Tibial nerve (tissue), 4 donors: ENCODE measurements at regions not wholly inside any gene's neighbourhood (a gene's known extent, or its start where the extent isn't known, plus 50 kb on each side); places are given as distances from the start of the nearest gene placed in this dataset.

Source experiments
- DNase-seq, 2 donors: peaks; one replicate each; pipeline ENCODE4 v3.0.0-alpha.2; 2019; ENCODE audit warnings: low spot score in 2 of 2
- H3K27ac ChIP-seq, 4 donors: fragments of 200-600 bp; sonication (generic) in 3 of 4; one replicate each; pipeline ENCODE4 v1.5.1; 2017 to 2019; ENCODE audit warnings: mild to moderate bottlenecking in 1 of 4
- H3K27me3 ChIP-seq, 2 donors: fragments of 200-600 bp; sonication (generic) in 1 of 2; one replicate each; pipeline versions ENCODE4 v1.5.1 to v1.6.0; 2017 to 2019
- H3K36me3 ChIP-seq, 3 donors: fragments of 200-600 bp; sonication (generic); one replicate each; pipeline ENCODE4 v1.5.1; 2018 to 2019
- H3K4me1 ChIP-seq, 4 donors: fragments of 200-600 bp; sonication (generic) in 3 of 4; one replicate each; pipeline ENCODE4 v1.5.1; 2017 to 2019
- H3K4me3 ChIP-seq, 4 donors: fragments of 200-600 bp; sonication (generic) in 3 of 4; one replicate each; pipeline ENCODE4 v1.5.1; 2017 to 2019; ENCODE audit warnings: mild to moderate bottlenecking in 1 of 4, moderate library complexity in 1 of 4
- H3K9me3 ChIP-seq, 4 donors: fragments of 200-600 bp; sonication (generic) in 3 of 4; one replicate each; pipeline ENCODE4 v1.5.1; 2017 to 2019
- EP300 ChIP-seq, 2 donors: sonication (generic); formaldehyde crosslinking; IDR thresholded peaks; one replicate each; pipeline ENCODE4 v1.6.1; 2017; ENCODE audit warnings: antibody characterized with exemption in 2 of 2, mild to moderate bottlenecking in 1 of 2
- POLR2A ChIP-seq, 2 donors: fragments of 450-650 bp; IDR thresholded peaks; one replicate each; pipeline ENCODE4 v1.6.1; 2017; ENCODE audit warnings: antibody characterized with exemption in 2 of 2, mild to moderate bottlenecking in 2 of 2, moderate library complexity in 2 of 2
- WGBS, 2 donors: methylation state at CpG; one replicate each; pipeline ENCODE4 v1.1.5; 2018; 5-methylcytosine and 5-hydroxymethylcytosine counted together
- TF ChIP-seq, protein P1 (sequence below), 5 experiments: fragments of 200-600 bp in 3 of 5; fragments of 450-650 bp in 2 of 5; sonication (generic) in 3 of 5; IDR thresholded peaks; one replicate each; pipeline ENCODE4 v1.5.1; 2016 to 2019; ENCODE audit warnings: antibody characterized with exemption in 5 of 5, mild to moderate bottlenecking in 3 of 5, moderate library complexity in 2 of 5

DNA sequence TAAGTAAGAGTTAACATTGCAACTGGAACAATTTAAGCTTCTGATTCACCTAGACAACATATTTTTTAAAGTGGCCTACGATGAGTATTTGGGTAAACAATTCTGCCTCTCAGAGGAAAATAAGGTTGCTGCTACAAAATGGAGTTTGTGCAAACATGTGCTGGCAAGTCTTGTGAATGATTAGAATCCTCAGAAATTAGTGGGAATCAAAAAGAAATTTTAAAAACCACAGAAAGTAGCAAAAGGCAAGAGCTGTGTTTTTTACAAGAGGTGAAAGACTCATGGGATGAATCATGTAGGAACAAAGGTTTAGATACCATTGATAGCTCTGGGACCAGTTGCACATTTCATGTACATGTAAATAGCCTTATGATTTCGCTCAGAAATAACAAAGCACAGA lies 561.6 kb downstream of the TAF11L14 start:
- Histone ChIP-seq H3K4me3 (no peak overlapping the region), H3K27me3 (no peaks in the 10 kb centered on the region), H3K4me1 (no peaks in the 10 kb centered on the region), H3K9me3 (peaks cover 0 to 18% (median 0%) of the 10 kb centered on the region in 4 donors), H3K36me3 (no peaks in the 10 kb centered on the region), H3K27ac (no peak overlapping the region)
- 56 to 62% methylated on average over 2 of the region's 2 CpGs for WGBS, 2 donors
- TF ChIP-seq POLR2A (IDR thresholded peaks at IDR 0.05) = no peak
- TF ChIP-seq, protein P1, sequence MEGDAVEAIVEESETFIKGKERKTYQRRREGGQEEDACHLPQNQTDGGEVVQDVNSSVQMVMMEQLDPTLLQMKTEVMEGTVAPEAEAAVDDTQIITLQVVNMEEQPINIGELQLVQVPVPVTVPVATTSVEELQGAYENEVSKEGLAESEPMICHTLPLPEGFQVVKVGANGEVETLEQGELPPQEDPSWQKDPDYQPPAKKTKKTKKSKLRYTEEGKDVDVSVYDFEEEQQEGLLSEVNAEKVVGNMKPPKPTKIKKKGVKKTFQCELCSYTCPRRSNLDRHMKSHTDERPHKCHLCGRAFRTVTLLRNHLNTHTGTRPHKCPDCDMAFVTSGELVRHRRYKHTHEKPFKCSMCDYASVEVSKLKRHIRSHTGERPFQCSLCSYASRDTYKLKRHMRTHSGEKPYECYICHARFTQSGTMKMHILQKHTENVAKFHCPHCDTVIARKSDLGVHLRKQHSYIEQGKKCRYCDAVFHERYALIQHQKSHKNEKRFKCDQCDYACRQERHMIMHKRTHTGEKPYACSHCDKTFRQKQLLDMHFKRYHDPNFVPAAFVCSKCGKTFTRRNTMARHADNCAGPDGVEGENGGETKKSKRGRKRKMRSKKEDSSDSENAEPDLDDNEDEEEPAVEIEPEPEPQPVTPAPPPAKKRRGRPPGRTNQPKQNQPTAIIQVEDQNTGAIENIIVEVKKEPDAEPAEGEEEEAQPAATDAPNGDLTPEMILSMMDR (IDR thresholded peaks at IDR 0.05) = no peak
- TF ChIP-seq EP300 (IDR thresholded peaks at IDR 0.05) = no peak
- no peak for DNase-seq

- Histone ChIP-seq H3K27ac (no peak overlapping the region), H3K4me1 (no peaks in the 10 kb centered on the region), H3K4me3 (no peak overlapping the region), H3K9me3 (peaks cover 0 to 16% (median 0%) of the 10 kb centered on the region in 4 donors), H3K27me3 (no peaks in the 10 kb centered on the region), H3K36me3 (no peaks in the 10 kb centered on the region)
- 63 to 84% methylated on average over 2 of the region's 2 CpGs for WGBS, 2 donors
- DNase-seq = no peak
- TF ChIP-seq POLR2A (IDR thresholded peaks at IDR 0.05) (no peak), EP300 (IDR thresholded peaks at IDR 0.05) (no peak)
- TF ChIP-seq, protein P1 (IDR thresholded peaks at IDR 0.05) = no peak
Measured at GRCh38 chr5:18197734-18198133, 563.5 kb downstream of the TAF11L14 start.

DNA sequence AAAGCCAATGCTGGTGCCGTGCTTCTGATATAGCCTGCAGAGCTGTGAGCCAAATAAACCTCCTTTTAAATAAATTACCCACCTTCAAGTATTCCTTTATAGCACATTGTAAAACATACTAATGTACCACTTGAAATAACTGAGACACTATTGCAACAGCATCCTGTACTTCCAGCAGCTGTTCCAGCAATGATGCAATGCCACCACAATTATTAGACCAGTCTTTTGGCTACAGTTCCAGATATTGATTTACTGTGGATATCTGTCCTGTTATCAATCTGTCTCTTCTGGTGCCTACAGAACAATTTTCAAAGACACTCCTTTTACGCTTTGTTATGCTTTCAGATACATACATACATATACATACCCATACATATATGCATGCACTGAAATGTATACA lies 567.9 kb downstream of the TAF11L14 start:
- no peak for DNase-seq
- Histone ChIP-seq H3K36me3 (no peaks in the 10 kb centered on the region), H3K4me1 (no peaks in the 10 kb centered on the region), H3K9me3 (peaks cover 0 to 21% (median 0%) of the 10 kb centered on the region in 4 donors), H3K4me3 (no peak overlapping the region), H3K27ac (no peak overlapping the region), H3K27me3 (no peaks in the 10 kb centered on the region)
- TF ChIP-seq EP300 (IDR thresholded peaks at IDR 0.05) (no peak), POLR2A (IDR thresholded peaks at IDR 0.05) (no peak)
- TF ChIP-seq, protein P1 (IDR thresholded peaks at IDR 0.05) = no peak
- 77 to 84% methylated on average over 2 of the region's 2 CpGs for WGBS, 2 donors

DNA sequence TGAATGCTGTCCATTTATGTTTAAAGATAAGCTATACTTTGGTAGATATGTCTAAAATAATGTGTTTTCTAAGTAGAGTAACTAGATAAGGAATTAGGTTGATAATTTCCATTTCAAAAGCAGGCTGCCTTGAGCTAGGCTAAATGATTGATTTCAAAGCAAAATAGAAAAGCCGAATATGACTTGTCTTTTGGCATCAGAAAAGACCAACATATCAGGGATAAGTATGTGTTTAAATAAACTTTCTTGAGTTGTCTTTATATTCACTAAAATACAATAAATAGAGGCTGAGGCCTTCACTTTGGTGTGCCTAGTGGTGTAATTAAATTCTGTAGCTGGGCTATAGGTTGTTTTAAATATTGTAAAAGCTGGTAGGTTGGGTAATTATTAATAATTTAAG lies 569.0 kb downstream of the TAF11L14 start:
- no peak for TF ChIP-seq POLR2A (IDR thresholded peaks at IDR 0.05)
- TF ChIP-seq EP300 (IDR thresholded peaks at IDR 0.05) = no peak
- TF ChIP-seq, protein P1 (IDR thresholded peaks at IDR 0.05) = no peak
- 88 to 90% methylated on average over 1 of the region's 1 CpG for WGBS, 2 donors
- Histone ChIP-seq H3K27ac (no peak overlapping the region), H3K4me1 (no peaks in the 10 kb centered on the region), H3K27me3 (no peaks in the 10 kb centered on the region), H3K36me3 (no peaks in the 10 kb centered on the region), H3K9me3 (peaks cover 0 to 10% (median 0%) of the 10 kb centered on the region in 4 donors), H3K4me3 (no peak overlapping the region)
- no peak for DNase-seq

GRCh38 chr5:18213666-18214065 lies 579.4 kb downstream of the TAF11L14 start:
- H3K36me3 ChIP-seq = no peaks in the 10 kb centered on the region
- 82 to 83% methylated on average over 4 of the region's 4 CpGs for WGBS, 2 donors
- no peak for DNase-seq
- H3K27ac ChIP-seq = no peak overlapping the region
- H3K4me1 ChIP-seq = no peaks in the 10 kb centered on the region
- TF ChIP-seq, protein P1 (IDR thresholded peaks at IDR 0.05) = no peak
- no peak for TF ChIP-seq EP300 (IDR thresholded peaks at IDR 0.05)
- no peak for TF ChIP-seq POLR2A (IDR thresholded peaks at IDR 0.05)
- no peak overlapping the region for H3K4me3 ChIP-seq
- no peaks in the 10 kb centered on the region for H3K27me3 ChIP-seq
- H3K9me3 ChIP-seq = no peaks in the 10 kb centered on the region
